Effector memory CD8-positive, alpha-beta T cell (primary cell): ENCODE measurements at regions not wholly inside any gene's neighbourhood (a gene's known extent, or its start where the extent isn't known, plus 50 kb on each side); places are given as distances from the start of the nearest gene placed in this dataset.

Source experiments
- ATAC-seq: fragments of 150-1000 bp; cut with Tn5 transposase; replicated peaks from 2 replicates; pipeline ENCODE4 v1.10.0; 2021; ENCODE audit warnings: mild to moderate bottlenecking, moderate library complexity
- DNase-seq, 3 experiments: peaks; one replicate each; pipeline ENCODE4 v3.0.0; 2021
- H3K27ac Mint-ChIP-seq, 2 donors: one replicate each; pipeline ENCODE4 v1.8.0; 2022; ENCODE audit warnings: mild to moderate bottlenecking in 2 of 2, mixed read lengths in 2 of 2, moderate library complexity in 2 of 2
- H3K27me3 Mint-ChIP-seq, 2 donors: one replicate each; pipeline ENCODE4 v1.8.0; 2022; ENCODE audit warnings: mixed read lengths in 2 of 2
- H3K36me3 Mint-ChIP-seq: one replicate; pipeline ENCODE4 v1.8.0; 2022; ENCODE audit warnings: mild to moderate bottlenecking, moderate library complexity, mixed read lengths; ENCODE audit not compliant: insufficient read depth
- H3K4me1 Mint-ChIP-seq, 2 donors: one replicate each; pipeline ENCODE4 v1.8.0; 2022; ENCODE audit warnings: low read depth in 2 of 2, mixed read lengths in 2 of 2
- H3K4me3 Mint-ChIP-seq, 2 donors: one replicate each; pipeline ENCODE4 v1.8.0; 2022; ENCODE audit warnings: mild to moderate bottlenecking in 2 of 2, mixed read lengths in 2 of 2, moderate library complexity in 2 of 2
- H3K9me3 Mint-ChIP-seq, 2 donors: one replicate each; pipeline ENCODE4 v1.8.0; 2022; ENCODE audit warnings: mixed read lengths in 2 of 2

DNA sequence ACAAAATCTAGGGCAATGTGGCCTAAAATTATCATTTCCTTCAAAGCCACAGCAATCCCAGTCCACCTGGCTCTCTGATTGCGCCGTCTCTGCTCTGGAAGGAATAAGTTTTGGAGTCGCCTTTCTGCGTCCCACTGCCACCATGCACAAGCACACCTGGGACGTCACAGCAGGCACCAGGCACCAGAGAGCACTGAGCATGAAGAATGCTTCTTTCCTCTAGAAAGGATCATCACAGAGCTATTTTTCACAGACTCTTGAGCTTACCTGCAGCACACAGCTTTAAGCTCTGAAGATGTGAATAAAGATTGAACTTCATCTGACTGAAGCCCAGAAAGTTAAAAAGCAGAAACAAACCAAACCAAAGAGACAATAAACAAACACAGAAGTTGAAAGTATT, 170.0 kb upstream of the PPARGC1A start:
- no peak overlapping the region for H3K4me3 Mint-ChIP-seq
- DNase-seq = no peak
- no peaks in the 10 kb centered on the region for H3K27me3 Mint-ChIP-seq
- ATAC-seq = no peak
- no peaks in the 10 kb centered on the region for H3K4me1 Mint-ChIP-seq
- H3K27ac Mint-ChIP-seq = no peak overlapping the region
- H3K36me3 Mint-ChIP-seq = no peaks in the 10 kb centered on the region
- H3K9me3 Mint-ChIP-seq = peaks cover 7 to 25% of the 10 kb centered on the region in 2 donors

GRCh38 chr4:24057915-24058559, 168.2 kb upstream of the PPARGC1A start:
- Mint-ChIP-seq H3K4me3 (no peak overlapping the region), H3K4me1 (no peaks in the 10 kb centered on the region), H3K9me3 (peaks cover 5 to 8% of the 10 kb centered on the region in 2 donors), H3K27ac (no peak overlapping the region), H3K27me3 (no peaks in the 10 kb centered on the region), H3K36me3 (no peaks in the 10 kb centered on the region)
- ATAC-seq = no peak
- no peak for DNase-seq

DNA sequence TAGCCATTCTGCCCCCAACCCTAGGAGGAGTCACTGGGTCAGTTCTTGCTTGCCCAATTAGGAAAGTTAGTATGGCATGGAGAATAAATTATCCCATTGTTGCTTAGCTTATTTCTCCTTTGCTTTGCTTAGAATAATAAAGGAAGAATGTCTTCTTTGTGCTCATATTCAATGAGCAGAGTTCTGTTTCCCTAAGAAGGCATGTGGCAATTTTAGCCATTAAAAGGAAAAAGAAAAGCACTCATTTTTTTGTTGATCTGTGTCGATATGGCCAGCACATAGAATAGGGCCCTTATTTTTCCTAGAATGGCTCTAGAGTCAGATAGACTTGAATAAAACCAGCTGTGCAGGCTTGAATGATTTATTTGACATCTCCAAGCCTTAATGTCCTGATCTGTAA, 166.4 kb upstream of the PPARGC1A start:
- H3K4me1 Mint-ChIP-seq = no peaks in the 10 kb centered on the region
- no peak overlapping the region for H3K4me3 Mint-ChIP-seq
- no peaks in the 10 kb centered on the region for H3K36me3 Mint-ChIP-seq
- no peaks in the 10 kb centered on the region for H3K27me3 Mint-ChIP-seq
- DNase-seq (no peak), ATAC-seq (no peak)
- H3K27ac Mint-ChIP-seq = no peak overlapping the region
- peaks cover 4 to 14% of the 10 kb centered on the region in 2 donors for H3K9me3 Mint-ChIP-seq

- no peaks in the 10 kb centered on the region for H3K27me3 Mint-ChIP-seq
- no peaks in the 10 kb centered on the region for H3K4me1 Mint-ChIP-seq
- ATAC-seq = no peak
Measured at GRCh38 chr4:24055623-24056022, 165.8 kb upstream of the PPARGC1A start.

GRCh38 chr4:24054910-24055309, 165.1 kb upstream of the PPARGC1A start:
- Mint-ChIP-seq H3K27ac (no peak overlapping the region), H3K27me3 (no peaks in the 10 kb centered on the region), H3K4me1 (no peaks in the 10 kb centered on the region), H3K36me3 (no peaks in the 10 kb centered on the region), H3K9me3 (peaks cover 6 to 15% of the 10 kb centered on the region in 2 donors), H3K4me3 (no peak overlapping the region)
- DNase-seq = no peak
- no peak for ATAC-seq

More at GRCh38 chr4:24055623-24056022, 165.8 kb upstream of the PPARGC1A start:
- Mint-ChIP-seq H3K27ac (no peak overlapping the region), H3K36me3 (no peaks in the 10 kb centered on the region), H3K9me3 (peaks cover 4 to 15% of the 10 kb centered on the region in 2 donors), H3K4me3 (no peak overlapping the region)
- no peak for DNase-seq

DNA sequence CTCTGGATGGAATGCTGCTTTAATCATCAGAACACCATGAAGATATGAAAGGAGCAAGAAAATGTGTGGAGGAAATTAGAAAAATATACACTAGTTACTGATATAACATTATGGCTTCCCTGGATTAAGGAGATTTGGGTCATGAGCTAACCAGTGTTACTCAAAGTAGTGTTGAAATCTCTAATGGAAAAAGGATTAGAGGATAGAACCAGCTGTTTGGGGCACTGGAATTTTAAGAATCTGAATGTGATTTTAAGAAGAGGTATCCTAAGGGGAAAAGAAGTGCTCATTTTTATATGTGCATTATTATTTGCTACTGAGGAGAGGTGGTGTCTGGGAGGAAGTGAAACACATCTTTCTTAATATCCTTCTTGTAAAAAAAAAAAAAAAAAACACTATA, 164.1 kb upstream of the PPARGC1A start:
- peaks cover 6 to 15% of the 10 kb centered on the region in 2 donors for H3K9me3 Mint-ChIP-seq
- no peaks in the 10 kb centered on the region for H3K36me3 Mint-ChIP-seq
- H3K4me1 Mint-ChIP-seq = no peaks in the 10 kb centered on the region
- DNase-seq (no peak), ATAC-seq (no peak)
- H3K4me3 Mint-ChIP-seq = no peak overlapping the region
- no peak overlapping the region for H3K27ac Mint-ChIP-seq
- H3K27me3 Mint-ChIP-seq = no peaks in the 10 kb centered on the region

GRCh38 chr4:24044610-24045589, 155.1 kb upstream of the PPARGC1A start:
- H3K4me1 Mint-ChIP-seq = no peaks in the 10 kb centered on the region
- no peak for DNase-seq
- peaks cover 8 to 11% of the 10 kb centered on the region in 2 donors for H3K9me3 Mint-ChIP-seq
- ATAC-seq = no peak
- H3K27me3 Mint-ChIP-seq = no peaks in the 10 kb centered on the region
- H3K27ac Mint-ChIP-seq = no peak overlapping the region
- H3K4me3 Mint-ChIP-seq = no peak overlapping the region
- H3K36me3 Mint-ChIP-seq = no peaks in the 10 kb centered on the region

- no peaks in the 10 kb centered on the region for H3K27me3 Mint-ChIP-seq
- no peak for ATAC-seq
- H3K27ac Mint-ChIP-seq = no peak overlapping the region
- H3K4me3 Mint-ChIP-seq = no peak overlapping the region
- peaks cover 8 to 11% of the 10 kb centered on the region in 2 donors for H3K9me3 Mint-ChIP-seq
- H3K36me3 Mint-ChIP-seq = no peaks in the 10 kb centered on the region
- H3K4me1 Mint-ChIP-seq = no peaks in the 10 kb centered on the region
- DNase-seq = no peak
Measured at GRCh38 chr4:24042094-24042493, 152.2 kb upstream of the PPARGC1A start.

GRCh38 chr4:24040811-24041210, 151.0 kb upstream of the PPARGC1A start:
- DNase-seq (no peak), ATAC-seq (no peak)
- no peak overlapping the region for H3K27ac Mint-ChIP-seq
- H3K27me3 Mint-ChIP-seq = no peaks in the 10 kb centered on the region
- no peaks in the 10 kb centered on the region for H3K4me1 Mint-ChIP-seq
- H3K9me3 Mint-ChIP-seq = peaks cover 0 to 3% of the 10 kb centered on the region in 2 donors
- H3K36me3 Mint-ChIP-seq = no peaks in the 10 kb centered on the region
- H3K4me3 Mint-ChIP-seq = no peak overlapping the region

DNA sequence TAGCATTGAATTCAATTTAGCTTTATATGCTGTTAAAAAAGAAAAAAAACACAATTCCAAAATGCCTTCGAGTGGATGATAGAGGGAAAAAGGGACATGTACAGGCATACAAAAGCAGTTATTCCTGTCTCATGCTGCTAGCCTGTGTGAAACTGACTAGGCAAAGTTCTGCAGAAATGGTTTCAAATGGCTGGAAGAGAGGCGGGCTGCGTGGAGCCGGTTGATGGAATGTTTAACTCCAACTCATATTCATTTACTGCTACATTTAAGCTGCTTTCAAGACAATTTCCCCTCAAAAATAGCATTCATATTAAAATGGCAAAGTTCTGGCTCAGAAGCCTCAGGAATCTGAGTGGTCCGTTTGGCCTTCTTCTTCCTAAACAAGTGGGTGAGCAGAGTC, 143.8 kb upstream of the PPARGC1A start:
- Mint-ChIP-seq H3K27me3 (no peaks in the 10 kb centered on the region), H3K4me1 (no peaks in the 10 kb centered on the region), H3K9me3 (peaks cover 4 to 8% of the 10 kb centered on the region in 2 donors), H3K36me3 (no peaks in the 10 kb centered on the region), H3K27ac (no peak overlapping the region), H3K4me3 (no peak overlapping the region)
- DNase-seq (no peak), ATAC-seq (no peak)

- Mint-ChIP-seq H3K4me3 (no peak overlapping the region), H3K27me3 (no peaks in the 10 kb centered on the region)
- no peak for DNase-seq
Measured at GRCh38 chr4:24032371-24032989, 142.6 kb upstream of the PPARGC1A start.

DNA sequence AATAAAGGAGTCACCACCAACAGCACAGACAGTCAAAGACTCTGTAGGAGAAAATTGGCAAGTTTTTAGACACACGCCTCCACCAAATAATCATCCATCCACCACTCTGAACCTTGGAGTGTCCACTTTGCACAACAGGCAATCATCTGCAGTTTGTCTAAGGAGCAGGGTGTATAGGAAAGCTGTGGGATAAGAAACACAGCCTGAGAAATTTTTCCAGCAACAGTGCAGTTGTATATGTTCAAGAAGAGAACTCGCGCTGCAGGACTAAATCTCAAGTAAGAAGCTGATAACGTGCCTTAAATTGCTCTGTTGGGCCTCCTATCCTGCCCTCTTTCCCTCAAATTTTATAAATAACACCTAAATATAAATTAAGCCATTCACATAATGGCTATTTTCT, 136.7 kb upstream of the PPARGC1A start:
- no peaks in the 10 kb centered on the region for H3K4me1 Mint-ChIP-seq
- DNase-seq (no peak), ATAC-seq (no peak)
- peaks cover 10 to 14% of the 10 kb centered on the region in 2 donors for H3K9me3 Mint-ChIP-seq
- no peaks in the 10 kb centered on the region for H3K27me3 Mint-ChIP-seq
- H3K4me3 Mint-ChIP-seq = no peak overlapping the region
- no peaks in the 10 kb centered on the region for H3K36me3 Mint-ChIP-seq
- H3K27ac Mint-ChIP-seq = no peak overlapping the region

More at GRCh38 chr4:24032371-24032989, 142.6 kb upstream of the PPARGC1A start:
- H3K27ac Mint-ChIP-seq = no peak overlapping the region
- peaks cover 4 to 8% of the 10 kb centered on the region in 2 donors for H3K9me3 Mint-ChIP-seq
- ATAC-seq = no peak
- H3K4me1 Mint-ChIP-seq = no peaks in the 10 kb centered on the region
- H3K36me3 Mint-ChIP-seq = no peaks in the 10 kb centered on the region

DNA sequence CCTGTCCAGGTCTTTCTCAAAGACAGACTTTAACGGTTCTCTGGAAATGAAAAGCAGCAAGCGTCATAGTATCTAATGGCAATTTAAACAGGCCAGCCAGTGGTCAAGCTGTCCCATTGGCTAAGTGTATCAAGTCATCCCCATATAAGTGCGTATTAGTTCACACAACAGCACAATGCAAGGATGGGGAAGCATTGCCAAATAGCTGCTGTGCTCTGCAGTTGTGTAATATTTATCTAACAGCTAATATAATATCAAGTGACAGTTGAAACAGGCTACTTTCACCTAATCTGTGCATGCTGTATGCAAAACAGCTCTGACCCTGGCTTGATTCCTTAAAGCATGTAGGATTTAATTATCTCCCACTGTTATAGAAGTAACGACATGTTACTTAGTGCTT, 134.8 kb upstream of the PPARGC1A start:
- peaks cover 6 to 9% of the 10 kb centered on the region in 2 donors for H3K9me3 Mint-ChIP-seq
- DNase-seq = no peak
- no peaks in the 10 kb centered on the region for H3K27me3 Mint-ChIP-seq
- no peak for ATAC-seq
- no peak overlapping the region for H3K4me3 Mint-ChIP-seq
- no peak overlapping the region for H3K27ac Mint-ChIP-seq
- H3K4me1 Mint-ChIP-seq = no peaks in the 10 kb centered on the region
- H3K36me3 Mint-ChIP-seq = no peaks in the 10 kb centered on the region
